Naive thymus-derived CD4-positive, alpha-beta T cell (primary cell): ENCODE measurements at regions not wholly inside any gene's neighbourhood (a gene's known extent, or its start where the extent isn't known, plus 50 kb on each side); places are given as distances from the start of the nearest gene placed in this dataset.

ENCODE experiments used
- ATAC-seq: fragments of 150-1000 bp; cut with Tn5 transposase; 2 replicates; pipeline ENCODE4 v1.10.0; 2021; ENCODE audit warnings: mild to moderate bottlenecking, moderate library complexity
- CTCF ChIA-PET: fragments of 350-600 bp; sonication (Branson Sonifier 250); formaldehyde crosslinking; loops from one replicate; lab custom pipeline; 2021; ENCODE audit warnings: antibody characterized with exemption; lab: Charles Lee
- POLR2A ChIA-PET: fragments of 350-600 bp; sonication (Branson Sonifier 250); formaldehyde crosslinking; loops from one replicate; lab custom pipeline; 2021; ENCODE audit warnings: antibody characterized with exemption, inconsistent platforms; lab: Charles Lee
- DNase-seq, 9 donors: peaks; one replicate each; pipeline versions ENCODE4 v3.0.0 to v3.0.0-alpha.2; 2020 to 2022; ENCODE audit warnings: mixed read lengths in 1 of 9
- H3K27ac ChIP-seq: one replicate; pipeline ENCODE4 v1.7.0; 2013; ENCODE audit warnings: mild to moderate bottlenecking, low read depth, low read length, moderate library complexity
- H3K27me3 ChIP-seq, 2 donors: one replicate each; pipeline ENCODE4 v1.7.0; 2013; ENCODE audit warnings: low read length in 2 of 2, mild to moderate bottlenecking in 2 of 2, moderate library complexity in 2 of 2; ENCODE audit not compliant: control insufficient read depth in 2 of 2, insufficient read depth in 2 of 2
- H3K36me3 ChIP-seq, 3 experiments: 1 replicate in 2 of 3; 2 replicates in 1 of 3; pipeline ENCODE4 v1.7.0; 2013; ENCODE audit warnings: low read length in 3 of 3, mild to moderate bottlenecking in 3 of 3, moderate library complexity in 1 of 3; ENCODE audit not compliant: insufficient read depth in 3 of 3, control insufficient read depth in 2 of 3
- H3K4me1 ChIP-seq, 2 donors: one replicate each; pipeline ENCODE4 v1.7.0; 2013; ENCODE audit warnings: low read length in 2 of 2, mild to moderate bottlenecking in 2 of 2, moderate library complexity in 1 of 2; ENCODE audit not compliant: control insufficient read depth in 2 of 2, insufficient read depth in 2 of 2
- H3K4me3 ChIP-seq: 2 replicates; pipeline ENCODE4 v1.7.0; 2013; ENCODE audit warnings: mild to moderate bottlenecking, low read length
- H3K9me3 ChIP-seq, 3 experiments: 1 replicate in 2 of 3; 2 replicates in 1 of 3; pipeline ENCODE4 v1.7.0; 2013; ENCODE audit warnings: low read length in 3 of 3; ENCODE audit not compliant: control insufficient read depth in 2 of 3
- H3K27ac Mint-ChIP-seq, 9 donors: one replicate each; pipeline ENCODE4 v1.8.0; 2020 to 2022; ENCODE audit warnings: mixed read lengths in 9 of 9, mild to moderate bottlenecking in 8 of 9, moderate library complexity in 5 of 9, inconsistent platforms in 2 of 9
- H3K27me3 Mint-ChIP-seq, 5 donors: one replicate each; pipeline ENCODE4 v1.8.0; 2021 to 2022; ENCODE audit warnings: mixed read lengths in 5 of 5, mild to moderate bottlenecking in 1 of 5
- H3K36me3 Mint-ChIP-seq, 5 donors: one replicate each; pipeline ENCODE4 v1.8.0; 2020 to 2022; ENCODE audit warnings: mixed read lengths in 5 of 5, mild to moderate bottlenecking in 3 of 5, inconsistent platforms in 1 of 5
- H3K4me1 Mint-ChIP-seq, 7 donors: one replicate each; pipeline ENCODE4 v1.8.0; 2020 to 2022; ENCODE audit warnings: mixed read lengths in 7 of 7, mild to moderate bottlenecking in 3 of 7, inconsistent platforms in 1 of 7
- H3K4me3 Mint-ChIP-seq, 10 donors: one replicate each; pipeline ENCODE4 v1.8.0; 2020 to 2022; ENCODE audit warnings: mild to moderate bottlenecking in 10 of 10, mixed read lengths in 10 of 10, moderate library complexity in 6 of 10, inconsistent platforms in 2 of 10
- H3K9me3 Mint-ChIP-seq, 11 donors: one replicate each; pipeline ENCODE4 v1.8.0; 2020 to 2022; ENCODE audit warnings: mixed read lengths in 11 of 11, mild to moderate bottlenecking in 4 of 11, inconsistent platforms in 1 of 11, moderate library complexity in 1 of 11
- intact Hi-C, 2 donors: fragments of 100-400 bp; cut with micrococcal nuclease; formaldehyde crosslinking; loops; one replicate each; pipeline ENCODE4 v1.15.1; 2023

DNA sequence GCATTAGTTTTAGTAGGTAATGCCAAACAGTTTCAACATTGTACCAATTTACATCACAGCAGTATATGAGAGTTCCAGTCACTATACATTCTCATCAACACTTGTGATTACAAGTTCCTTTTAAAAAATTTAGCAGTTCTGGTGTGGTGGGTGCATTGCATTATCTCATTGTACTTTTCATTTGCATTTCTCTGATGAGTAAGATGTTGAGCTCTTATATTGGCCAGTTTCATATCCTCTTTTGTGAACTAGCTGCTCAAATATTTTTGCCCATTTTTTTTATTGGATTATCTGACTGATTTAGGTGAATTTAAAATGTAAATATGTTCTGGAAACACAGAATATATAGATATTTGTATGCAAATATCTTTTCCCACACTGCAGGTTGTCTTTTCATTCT is 160.9 kb upstream of the NR3C1 start:
- Histone ChIP-seq H3K4me3 (no peak overlapping the region), H3K27ac (no peak overlapping the region), H3K9me3 (no peaks in the 10 kb centered on the region), H3K27me3 (no peaks in the 10 kb centered on the region), H3K36me3 (no peaks in the 10 kb centered on the region), H3K4me1 (no peaks in the 10 kb centered on the region)
- Mint-ChIP-seq H3K9me3 (peaks cover 0 to 2% (median 0%) of the 10 kb centered on the region in 11 donors), H3K27me3 (peaks cover 0 to 9% (median 0%) of the 10 kb centered on the region in 5 donors), H3K36me3 (no peaks in the 10 kb centered on the region), H3K4me3 (no peak overlapping the region), H3K4me1 (peaks cover 0 to 3% (median 0%) of the 10 kb centered on the region in 7 donors), H3K27ac (no peak overlapping the region)
- ATAC-seq (peak; percentile 80), DNase-seq (no peak)
- POLR2A ChIA-PET = interaction anchor here (0.6 kb wide), 1 partner anchor 128 kb away, joined by 3 read pairs; no protein-coding TSS in a partner anchor
- CTCF ChIA-PET = no interaction called here
- intact Hi-C loops = no loop called here

DNA sequence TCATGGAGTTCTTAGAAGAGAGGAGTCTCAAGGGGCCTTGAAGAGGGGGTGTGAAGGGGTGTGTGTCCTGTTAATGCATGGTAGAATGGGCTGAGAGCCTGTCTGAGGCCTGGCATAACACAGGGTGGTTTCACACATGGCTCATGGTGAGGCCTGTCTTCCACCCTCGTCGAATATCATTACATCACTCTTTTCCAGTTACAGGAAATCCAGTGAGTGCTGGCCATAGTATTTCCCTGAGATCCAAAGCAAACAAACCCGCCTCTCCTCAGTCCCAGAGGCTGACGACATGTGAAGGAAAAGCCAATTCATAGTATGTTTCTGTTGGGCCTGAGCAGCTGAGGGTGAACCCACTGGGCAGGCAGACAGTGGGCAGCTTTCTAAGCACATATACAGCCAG is 159.4 kb upstream of the NR3C1 start:
- Mint-ChIP-seq H3K36me3 (no peaks in the 10 kb centered on the region), H3K4me1 (peaks cover 0 to 5% (median 0%) of the 10 kb centered on the region in 7 donors), H3K9me3 (no peaks in the 10 kb centered on the region), H3K27me3 (peaks cover 0 to 4% (median 0%) of the 10 kb centered on the region in 5 donors), H3K4me3 (no peak overlapping the region), H3K27ac (no peak overlapping the region)
- CTCF ChIA-PET = no interaction called here
- H3K27me3 ChIP-seq = no peaks in the 10 kb centered on the region
- DNase-seq = no peak
- POLR2A ChIA-PET = no interaction called here
- intact Hi-C loops = no loop called here
- no peaks in the 10 kb centered on the region for H3K36me3 ChIP-seq
- H3K4me1 ChIP-seq = no peaks in the 10 kb centered on the region
- H3K27ac ChIP-seq = no peak overlapping the region
- H3K9me3 ChIP-seq = no peaks in the 10 kb centered on the region
- H3K4me3 ChIP-seq = no peak overlapping the region
- ATAC-seq = no peak

DNA sequence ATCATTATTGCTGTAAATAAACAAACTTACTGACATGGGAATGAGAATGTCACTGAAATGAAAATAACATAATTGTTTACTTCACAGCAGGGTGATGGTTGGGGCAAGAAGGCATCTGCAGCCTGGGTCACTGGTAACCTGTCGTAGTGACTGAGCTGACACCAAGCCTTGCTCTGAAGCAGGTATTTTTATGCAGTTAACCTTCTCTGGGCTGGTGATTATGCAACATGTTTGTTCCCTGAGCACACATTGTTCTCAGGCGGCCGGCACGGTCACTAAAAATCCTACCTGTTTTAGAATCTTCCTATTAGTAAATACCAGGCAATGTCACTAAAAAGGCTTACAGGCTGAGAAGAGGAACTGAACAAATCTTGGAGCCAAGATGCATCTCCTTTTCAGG is 157.7 kb upstream of the NR3C1 start:
- no peaks in the 10 kb centered on the region for H3K36me3 Mint-ChIP-seq
- Histone ChIP-seq H3K9me3 (no peaks in the 10 kb centered on the region), H3K36me3 (no peaks in the 10 kb centered on the region), H3K4me3 (no peak overlapping the region), H3K4me1 (no peaks in the 10 kb centered on the region), H3K27ac (no peak overlapping the region), H3K27me3 (no peaks in the 10 kb centered on the region)
- ChIA-PET POLR2A (no interaction called here), CTCF (no interaction called here)
- no peak overlapping the region for H3K4me3 Mint-ChIP-seq
- intact Hi-C loops = no loop called here
- peaks cover 0 to 13% (median 0%) of the 10 kb centered on the region in 7 donors for H3K4me1 Mint-ChIP-seq
- DNase-seq (no peak), ATAC-seq (no peak)
- H3K27me3 Mint-ChIP-seq = peaks cover 0 to 4% (median 0%) of the 10 kb centered on the region in 5 donors
- H3K27ac Mint-ChIP-seq = no peak overlapping the region
- H3K9me3 Mint-ChIP-seq = no peaks in the 10 kb centered on the region

DNA sequence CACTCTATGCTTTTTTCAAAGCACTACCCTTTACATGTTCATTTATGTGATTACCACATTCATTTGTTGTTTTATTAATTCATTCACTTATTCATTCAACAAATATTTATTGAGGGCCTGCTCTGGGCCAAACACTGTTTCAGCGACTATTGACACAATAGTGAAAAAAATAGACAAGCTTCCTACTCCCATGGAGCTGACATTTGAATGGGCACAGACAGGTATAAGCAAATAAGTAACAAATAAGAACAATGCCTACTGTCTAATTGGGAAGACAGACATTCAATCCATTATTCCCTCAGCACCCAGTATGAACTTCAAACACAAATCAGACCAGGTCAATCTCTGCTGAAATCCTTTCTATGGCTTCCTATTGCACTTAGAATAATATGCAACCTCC is 156.9 kb upstream of the NR3C1 start:
- H3K36me3 ChIP-seq = no peaks in the 10 kb centered on the region
- H3K27ac ChIP-seq = no peak overlapping the region
- intact Hi-C loops = no loop called here
- H3K4me3 Mint-ChIP-seq = no peak overlapping the region
- no peaks in the 10 kb centered on the region for H3K9me3 Mint-ChIP-seq
- ChIA-PET CTCF (interaction anchor here (0.6 kb wide), 1 partner anchor 22 kb away, joined by 4 read pairs; no protein-coding TSS in a partner anchor), POLR2A (interaction anchor here (0.5 kb wide), 1 partner anchor 267 kb away, joined by 5 read pairs; no protein-coding TSS in a partner anchor)
- H3K27me3 Mint-ChIP-seq = peaks cover 0 to 4% (median 0%) of the 10 kb centered on the region in 5 donors
- no peaks in the 10 kb centered on the region for H3K27me3 ChIP-seq
- DNase-seq (no peak), ATAC-seq (no peak)
- no peaks in the 10 kb centered on the region for H3K36me3 Mint-ChIP-seq
- peaks cover 0 to 13% (median 0%) of the 10 kb centered on the region in 7 donors for H3K4me1 Mint-ChIP-seq
- no peak overlapping the region for H3K4me3 ChIP-seq
- H3K4me1 ChIP-seq = no peaks in the 10 kb centered on the region
- H3K9me3 ChIP-seq = no peaks in the 10 kb centered on the region
- H3K27ac Mint-ChIP-seq = no peak overlapping the region

DNA sequence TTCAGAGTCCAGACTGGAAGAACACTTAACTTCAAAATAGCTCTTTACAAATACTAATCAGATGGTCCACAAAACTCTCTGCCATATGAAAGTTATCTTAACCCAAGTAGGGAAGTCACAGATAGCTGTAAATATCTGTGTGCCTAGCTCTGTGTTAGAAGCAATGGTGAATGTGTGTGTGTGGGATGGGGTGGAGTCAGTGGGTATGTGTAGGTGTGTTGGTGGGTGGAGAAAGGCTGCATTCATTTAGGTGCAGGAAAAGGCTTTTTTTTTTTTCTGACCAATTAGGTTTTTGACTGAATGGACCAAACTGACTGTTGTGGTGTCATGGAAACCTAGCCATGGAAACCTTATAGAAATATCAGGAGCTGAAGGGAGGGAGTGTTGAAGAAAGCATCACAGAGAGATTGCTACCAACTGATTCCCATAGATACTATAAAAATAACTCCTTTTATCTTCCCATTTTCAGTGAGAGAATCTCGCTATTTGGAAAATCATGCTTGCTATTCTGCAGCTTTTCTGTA is 156.2 kb upstream of the NR3C1 start:
- intact Hi-C loops = no loop called here
- H3K36me3 Mint-ChIP-seq = no peaks in the 10 kb centered on the region
- CTCF ChIA-PET = no interaction called here
- peaks cover 0 to 13% (median 0%) of the 10 kb centered on the region in 7 donors for H3K4me1 Mint-ChIP-seq
- Histone ChIP-seq H3K36me3 (no peaks in the 10 kb centered on the region), H3K4me3 (no peak overlapping the region), H3K4me1 (no peaks in the 10 kb centered on the region), H3K27ac (no peak overlapping the region), H3K27me3 (no peaks in the 10 kb centered on the region), H3K9me3 (no peaks in the 10 kb centered on the region)
- POLR2A ChIA-PET = no interaction called here
- H3K4me3 Mint-ChIP-seq = no peak overlapping the region
- DNase-seq (no peak), ATAC-seq (no peak)
- no peak overlapping the region for H3K27ac Mint-ChIP-seq
- no peaks in the 10 kb centered on the region for H3K9me3 Mint-ChIP-seq
- H3K27me3 Mint-ChIP-seq = peaks cover 0 to 4% (median 0%) of the 10 kb centered on the region in 5 donors

DNA sequence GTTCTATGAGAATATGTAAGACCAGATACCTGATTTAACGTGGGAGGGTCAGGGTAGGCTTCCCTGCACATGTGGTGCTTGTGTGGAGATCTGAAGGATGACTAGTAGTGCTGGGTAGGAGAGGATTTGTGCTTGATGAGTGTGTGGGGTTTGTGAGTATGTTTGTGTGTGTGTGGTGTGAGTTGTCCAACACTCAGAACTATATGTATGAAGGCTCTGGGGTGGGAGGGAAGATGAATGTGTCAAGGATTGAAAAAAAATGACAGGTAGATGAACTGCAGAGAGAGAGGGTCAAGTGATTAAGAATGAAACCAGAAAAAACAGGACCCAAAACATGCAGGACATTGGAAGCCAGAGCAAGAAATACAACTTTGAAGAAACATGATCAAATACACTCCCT is 154.6 kb upstream of the NR3C1 start:
- Histone ChIP-seq H3K36me3 (no peaks in the 10 kb centered on the region), H3K27me3 (no peaks in the 10 kb centered on the region), H3K4me3 (no peak overlapping the region), H3K9me3 (no peaks in the 10 kb centered on the region), H3K4me1 (no peaks in the 10 kb centered on the region), H3K27ac (no peak overlapping the region)
- H3K27me3 Mint-ChIP-seq = peaks cover 0 to 4% (median 0%) of the 10 kb centered on the region in 5 donors
- H3K27ac Mint-ChIP-seq = no peak overlapping the region
- no peak for ATAC-seq
- CTCF ChIA-PET = no interaction called here
- H3K4me3 Mint-ChIP-seq = peak overlapping the region in 1 of 10 donors; percentile 3
- POLR2A ChIA-PET = no interaction called here
- peaks cover 0 to 10% (median 0%) of the 10 kb centered on the region in 7 donors for H3K4me1 Mint-ChIP-seq
- H3K9me3 Mint-ChIP-seq = no peaks in the 10 kb centered on the region
- intact Hi-C loops = no loop called here
- H3K36me3 Mint-ChIP-seq = no peaks in the 10 kb centered on the region
- no peak for DNase-seq
